Progenitor cell of endocrine pancreas (in vitro differentiated cells): ENCODE measurements at regions not wholly inside any gene's neighbourhood (a gene's known extent, or its start where the extent isn't known, plus 50 kb on each side); places are given as distances from the start of the nearest gene placed in this dataset.
A peak's percentile ranks its signal among the peaks of the same experiment; 100 is the strongest.

ENCODE experiments used
- DNase-seq: peaks from one replicate; pipeline ENCODE4 v3.0.0; 2021; ENCODE audit warnings: low spot score; ENCODE audit not compliant: unreplicated experiment
- H3K27ac Mint-ChIP-seq: 2 replicates; pipeline ENCODE4 v1.8.0; 2021; ENCODE audit warnings: mild to moderate bottlenecking, moderate library complexity, mixed read lengths
- H3K27me3 Mint-ChIP-seq: 2 replicates; pipeline ENCODE4 v1.8.0; 2021; ENCODE audit warnings: mixed read lengths
- H3K36me3 Mint-ChIP-seq: 2 replicates; pipeline ENCODE4 v1.8.0; 2022; ENCODE audit warnings: mixed read lengths; ENCODE audit not compliant: insufficient read depth
- H3K4me1 Mint-ChIP-seq: 2 replicates; pipeline ENCODE4 v1.8.0; 2021; ENCODE audit warnings: low read depth, mixed read lengths
- H3K4me3 Mint-ChIP-seq: 2 replicates; pipeline ENCODE4 v1.8.0; 2021; ENCODE audit warnings: low read depth, mild to moderate bottlenecking, moderate library complexity, mixed read lengths
- H3K9me3 Mint-ChIP-seq: 2 replicates; pipeline ENCODE4 v1.8.0; 2021; ENCODE audit warnings: low read depth, mixed read lengths
- CTCF ChIP-seq: fragments of 200-600 bp; sonication (generic); IDR thresholded peaks from one replicate; pipeline ENCODE4 v1.5.0; 2021; ENCODE audit warnings: antibody characterized with exemption, mild to moderate bottlenecking; ENCODE audit not compliant: unreplicated experiment

- no peak overlapping the region for H3K4me3 Mint-ChIP-seq
- no peak overlapping the region for H3K27ac Mint-ChIP-seq
These were observed 397.9 kb upstream of the ATP2B1 start for GRCh38 chr12:90106568-90106967.

GRCh38 chr12:90102957-90103652 lies 394.5 kb upstream of the ATP2B1 start:
- peak; percentile 61 for TF ChIP-seq CTCF
- Mint-ChIP-seq H3K27me3 (no peaks in the 10 kb centered on the region), H3K27ac (peak overlapping the region; percentile 4), H3K36me3 (no peaks in the 10 kb centered on the region), H3K4me1 (peaks cover 17% of the 10 kb centered on the region), H3K4me3 (no peak overlapping the region), H3K9me3 (no peaks in the 10 kb centered on the region)
- no peak for DNase-seq

More at GRCh38 chr12:90106568-90106967, 397.9 kb upstream of the ATP2B1 start:
- Mint-ChIP-seq H3K4me1 (peaks cover 12% of the 10 kb centered on the region), H3K36me3 (no peaks in the 10 kb centered on the region), H3K9me3 (peaks cover 3% of the 10 kb centered on the region), H3K27me3 (no peaks in the 10 kb centered on the region)
- DNase-seq = no peak
- no peak for TF ChIP-seq CTCF

- TF ChIP-seq CTCF = no peak
- Mint-ChIP-seq H3K36me3 (no peaks in the 10 kb centered on the region), H3K4me1 (peaks cover 17% of the 10 kb centered on the region), H3K27ac (no peak overlapping the region), H3K4me3 (no peak overlapping the region), H3K27me3 (no peaks in the 10 kb centered on the region), H3K9me3 (no peaks in the 10 kb centered on the region)
- DNase-seq = no peak
These were observed 391.9 kb upstream of the ATP2B1 start for GRCh38 chr12:90100579-90100978.

GRCh38 chr12:90099288-90099687 lies 390.6 kb upstream of the ATP2B1 start:
- Mint-ChIP-seq H3K27me3 (no peaks in the 10 kb centered on the region), H3K36me3 (no peaks in the 10 kb centered on the region), H3K4me1 (peaks cover 12% of the 10 kb centered on the region), H3K4me3 (no peak overlapping the region), H3K9me3 (no peaks in the 10 kb centered on the region), H3K27ac (no peak overlapping the region)
- no peak for DNase-seq
- TF ChIP-seq CTCF = no peak

- no peak for TF ChIP-seq CTCF
- H3K9me3 Mint-ChIP-seq = no peaks in the 10 kb centered on the region
- no peaks in the 10 kb centered on the region for H3K27me3 Mint-ChIP-seq
- no peak overlapping the region for H3K4me3 Mint-ChIP-seq
- peaks cover 12% of the 10 kb centered on the region for H3K4me1 Mint-ChIP-seq
- DNase-seq = no peak
- H3K27ac Mint-ChIP-seq = no peak overlapping the region
- no peaks in the 10 kb centered on the region for H3K36me3 Mint-ChIP-seq
These were observed 389.6 kb upstream of the ATP2B1 start for GRCh38 chr12:90098132-90098779.
